ACHN (cell line): ENCODE measurements at regions not wholly inside any gene's neighbourhood (a gene's known extent, or its start where the extent isn't known, plus 50 kb on each side); places are given as distances from the start of the nearest gene placed in this dataset.

Experiments
- DNase-seq: peaks from one replicate; pipeline ENCODE4 v3.0.0-alpha.2; 2015
- in situ Hi-C: cut with HindIII; loops from 2 replicates; pipeline ENCODE4 v1.10.0; 2017; ENCODE audit warnings: low sequenced_read_pairs, low pct_ligation_motif_present, low pct_unique_long_range_greater_than_20kb

GRCh38 chr13:62040078-62040477 lies 624.4 kb upstream of the PCDH20 start:
- in situ Hi-C loops: no loop called here
- no peak for DNase-seq

GRCh38 chr13:62038214-62038613 lies 622.6 kb upstream of the PCDH20 start:
- in situ Hi-C loops: no loop called here

GRCh38 chr13:62035981-62036380 lies 620.3 kb upstream of the PCDH20 start:
- in situ Hi-C loops: no loop called here
- DNase-seq: no peak

More at GRCh38 chr13:62038214-62038613, 622.6 kb upstream of the PCDH20 start:
- DNase-seq: no peak

GRCh38 chr13:62033934-62034333 lies 618.3 kb upstream of the PCDH20 start:
- in situ Hi-C loops: no loop called here
- no peak for DNase-seq

GRCh38 chr13:62022369-62022768 lies 606.7 kb upstream of the PCDH20 start:
- in situ Hi-C loops: no loop called here

GRCh38 chr13:62019858-62020257 lies 604.2 kb upstream of the PCDH20 start:
- no peak for DNase-seq
- in situ Hi-C loops: no loop called here

More at GRCh38 chr13:62022369-62022768, 606.7 kb upstream of the PCDH20 start:
- DNase-seq: no peak

GRCh38 chr13:62014299-62014698 lies 598.6 kb upstream of the PCDH20 start:
- DNase-seq: peak; percentile 57
- in situ Hi-C loops: no loop called here

- in situ Hi-C loops: no loop called here
- DNase-seq: no peak
Observed at GRCh38 chr13:62003452-62003851, 587.8 kb upstream of the PCDH20 start.

- in situ Hi-C loops: no loop called here
Observed at GRCh38 chr13:61994174-61994573, 578.5 kb upstream of the PCDH20 start.

GRCh38 chr13:61989978-61990377 lies 574.3 kb upstream of the PCDH20 start:
- no peak for DNase-seq
- in situ Hi-C loops: no loop called here

More at GRCh38 chr13:61994174-61994573, 578.5 kb upstream of the PCDH20 start:
- no peak for DNase-seq

- DNase-seq: no peak
- in situ Hi-C loops: no loop called here
Observed at GRCh38 chr13:61988810-61989209, 573.2 kb upstream of the PCDH20 start.

- DNase-seq: no peak
- in situ Hi-C loops: no loop called here
Observed at GRCh38 chr13:61975001-61975400, 559.4 kb upstream of the PCDH20 start.

GRCh38 chr13:61965756-61966155 lies 550.1 kb upstream of the PCDH20 start:
- in situ Hi-C loops: no loop called here
- DNase-seq: no peak

- in situ Hi-C loops: no loop called here
- DNase-seq: no peak
Observed at GRCh38 chr13:61960981-61961380, 545.3 kb upstream of the PCDH20 start.

GRCh38 chr13:61954092-61954491 lies 538.4 kb upstream of the PCDH20 start:
- DNase-seq: peak; percentile 56
- in situ Hi-C loops: no loop called here

- DNase-seq: no peak
- in situ Hi-C loops: no loop called here
Observed at GRCh38 chr13:61950828-61951227, 535.2 kb upstream of the PCDH20 start.

GRCh38 chr13:61944329-61944929 lies 528.8 kb upstream of the PCDH20 start:
- in situ Hi-C loops: no loop called here

GRCh38 chr13:61935710-61936109 lies 520.1 kb upstream of the PCDH20 start:
- no peak for DNase-seq
- in situ Hi-C loops: no loop called here

More at GRCh38 chr13:61944329-61944929, 528.8 kb upstream of the PCDH20 start:
- DNase-seq: no peak

- DNase-seq: no peak
- in situ Hi-C loops: no loop called here
Observed at GRCh38 chr13:61927648-61928047, 512.0 kb upstream of the PCDH20 start.

- in situ Hi-C loops: no loop called here
- DNase-seq: no peak
Observed at GRCh38 chr13:61918841-61919240, 503.2 kb upstream of the PCDH20 start.

GRCh38 chr13:61916483-61916882 lies 500.8 kb upstream of the PCDH20 start:
- in situ Hi-C loops: no loop called here

More at GRCh38 chr13:61916483-61916882, 500.8 kb upstream of the PCDH20 start:
- DNase-seq: no peak
